ENCODE measurements at regions not wholly inside any gene's neighbourhood (a gene's known extent, or its start where the extent isn't known, plus 50 kb on each side); places are given as distances from the start of the nearest gene placed in this dataset.
"Not testable (repeated sequence)": the region's sequence is repeated elsewhere in the genome, so short reads cannot be mapped to it uniquely, and the experiment has no call there.

DNA sequence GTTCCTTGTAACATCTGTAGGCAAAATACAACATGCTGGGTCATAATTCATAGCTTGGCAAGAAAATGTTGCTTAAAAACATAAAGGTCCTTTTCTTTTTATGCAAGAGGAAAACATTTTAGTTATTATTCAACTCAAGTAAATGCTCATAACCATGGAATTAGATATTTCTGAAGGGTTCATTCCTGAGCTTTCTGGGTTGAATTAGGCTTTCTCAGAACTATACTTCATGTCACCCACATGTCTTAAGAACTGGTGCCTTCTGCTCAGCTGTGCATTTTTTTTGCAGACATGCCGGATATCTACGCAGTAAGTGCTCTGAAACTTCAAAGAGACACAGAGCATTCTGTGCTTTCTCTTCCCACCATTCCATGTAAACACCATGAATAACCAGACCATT, 571.4 kb downstream of the TTLL7 start:
- H2BK20ac ChIP-seq (ENCODE audit: low read depth, low read length); H2AK9ac ChIP-seq (replicated peaks; ENCODE audit: low read depth, low read length, poor library complexity); H2BK5ac ChIP-seq (ENCODE audit: low read depth, low read length, poor library complexity, severe bottlenecking); H3K4me1 ChIP-seq (ENCODE audit: control insufficient read depth, insufficient read depth, low read length); BruUV-seq (replicated peaks); CTCF ChIA-PET; ATAC-seq (ENCODE audit: low read depth); H3K27me3 ChIP-seq (ENCODE audit: control insufficient read depth, insufficient read depth, low read length); H2AFZ ChIP-seq (replicated peaks; ENCODE audit: low read length, poor library complexity); H3K9me3 ChIP-seq (ENCODE audit: control insufficient read depth, insufficient read depth, low read length); H3K4me3 ChIP-seq (ENCODE audit: insufficient read depth, low read depth, low read length); H4K8ac ChIP-seq (ENCODE audit: low read depth in 2 of 2, low read length in 2 of 2); H4K5ac ChIP-seq (ENCODE audit: low read depth, low read length); H3K4ac ChIP-seq (ENCODE audit: low read depth, low read length); dilution Hi-C loops (cut with HindIII; ENCODE audit: low sequenced_read_pairs, unreplicated experiment); H4K20me1 ChIP-seq (ENCODE audit: insufficient read depth, low read length); H2BK15ac ChIP-seq (ENCODE audit: low read depth, low read length); intact Hi-C loops (cut with micrococcal nuclease); H4K91ac ChIP-seq (ENCODE audit: insufficient read depth, low read depth, low read length); in situ Hi-C loops (cut with MboI; ENCODE audit: low sequenced_read_pairs); H3K9ac ChIP-seq (ENCODE audit: low read depth, low read length); H3K18ac ChIP-seq (ENCODE audit: low read depth, low read length); H3K14ac ChIP-seq (replicated peaks; ENCODE audit: low read depth, low read length); H3K4me2 ChIP-seq (ENCODE audit: low read depth, low read length); H3K36me3 ChIP-seq (ENCODE audit: control insufficient read depth, insufficient read depth, low read length); H2BK120ac ChIP-seq (ENCODE audit: low read depth, low read length); H3K9me1 ChIP-seq (ENCODE audit: insufficient read depth, low read length); DNase-seq; H2AK5ac ChIP-seq (ENCODE audit: low read depth, low read length); H3K56ac ChIP-seq (ENCODE audit: extremely low read depth, insufficient read depth, low read length); H3K23ac ChIP-seq (ENCODE audit: low read depth, low read length); H3K27ac ChIP-seq (ENCODE audit: insufficient read depth, low read length); H3K79me1 ChIP-seq (ENCODE audit: low read depth in 1 of 2, low read length in 2 of 2); POLR2A ChIA-PET (ENCODE audit: unreplicated experiment): not testable (repeated sequence)
- no CpG with 5 or more reads among the region's 2 CpGs for WGBS, 2 experiments (ENCODE audit: extremely low coverage in 2 of 2, insufficient read length in 1 of 2)

DNA sequence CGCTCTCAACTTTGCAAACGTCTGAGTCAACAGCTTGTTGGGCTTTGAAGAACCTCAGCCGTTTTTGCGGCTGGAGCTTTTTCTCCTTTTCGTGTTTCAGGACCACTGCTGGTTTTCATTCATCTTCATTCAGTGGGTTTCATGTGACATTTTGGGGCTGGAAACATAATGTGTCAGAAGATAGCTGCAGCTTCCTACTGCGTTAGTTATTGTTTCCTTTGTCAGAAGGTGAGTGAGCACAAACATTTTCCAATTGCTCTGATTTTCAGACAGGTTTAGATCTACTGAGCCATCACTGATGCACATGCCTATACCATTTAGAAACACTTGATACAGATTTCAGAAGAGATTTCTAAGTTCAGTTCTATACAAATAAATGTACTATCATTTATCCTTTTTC, 575.5 kb downstream of the TTLL7 start:
- 40% methylated on average over 1 of the region's 6 CpGs; no CpG with 5 or more reads in 1 of the 2 experiments for WGBS, 2 experiments (ENCODE audit: extremely low coverage in 2 of 2, insufficient read length in 1 of 2)
- H3K4me1 ChIP-seq (ENCODE audit: control insufficient read depth, insufficient read depth, low read length); H3K27me3 ChIP-seq (ENCODE audit: control insufficient read depth, insufficient read depth, low read length); H2BK20ac ChIP-seq (ENCODE audit: low read depth, low read length); H2BK5ac ChIP-seq (ENCODE audit: low read depth, low read length, poor library complexity, severe bottlenecking); H3K9me1 ChIP-seq (ENCODE audit: insufficient read depth, low read length); H3K23ac ChIP-seq (ENCODE audit: low read depth, low read length); intact Hi-C loops (cut with micrococcal nuclease); H3K27ac ChIP-seq (ENCODE audit: insufficient read depth, low read length); CTCF ChIA-PET; H2AK9ac ChIP-seq (replicated peaks; ENCODE audit: low read depth, low read length, poor library complexity); H3K56ac ChIP-seq (ENCODE audit: extremely low read depth, insufficient read depth, low read length); BruUV-seq (replicated peaks); H2BK15ac ChIP-seq (ENCODE audit: low read depth, low read length); H3K79me1 ChIP-seq (ENCODE audit: low read depth in 1 of 2, low read length in 2 of 2); ATAC-seq (ENCODE audit: low read depth); H4K20me1 ChIP-seq (ENCODE audit: insufficient read depth, low read length); POLR2A ChIA-PET (ENCODE audit: unreplicated experiment); dilution Hi-C loops (cut with HindIII; ENCODE audit: low sequenced_read_pairs, unreplicated experiment); in situ Hi-C loops (cut with MboI; ENCODE audit: low sequenced_read_pairs); H3K4me3 ChIP-seq (ENCODE audit: insufficient read depth, low read depth, low read length); H2AFZ ChIP-seq (replicated peaks; ENCODE audit: low read length, poor library complexity); H4K8ac ChIP-seq (ENCODE audit: low read depth in 2 of 2, low read length in 2 of 2); H2BK120ac ChIP-seq (ENCODE audit: low read depth, low read length); DNase-seq; H3K9me3 ChIP-seq (ENCODE audit: control insufficient read depth, insufficient read depth, low read length); H4K5ac ChIP-seq (ENCODE audit: low read depth, low read length); H3K9ac ChIP-seq (ENCODE audit: low read depth, low read length); H4K91ac ChIP-seq (ENCODE audit: insufficient read depth, low read depth, low read length); H3K4me2 ChIP-seq (ENCODE audit: low read depth, low read length); H2AK5ac ChIP-seq (ENCODE audit: low read depth, low read length); H3K18ac ChIP-seq (ENCODE audit: low read depth, low read length); H3K36me3 ChIP-seq (ENCODE audit: control insufficient read depth, insufficient read depth, low read length); H3K14ac ChIP-seq (replicated peaks; ENCODE audit: low read depth, low read length); H3K4ac ChIP-seq (ENCODE audit: low read depth, low read length): not testable (repeated sequence)
